Sciatic nerve (tissue), 2 donors: ENCODE measurements at regions not wholly inside any gene's neighbourhood (a gene's known extent, or its start where the extent isn't known, plus 50 kb on each side); places are given as distances from the start of the nearest gene placed in this dataset.

Source experiments
- ATAC-seq: fragments of 200-7000 bp; cut with Tn5 transposase; one replicate; pipeline ENCODE4 v1.9.1; 2020; ENCODE audit warnings: mild to moderate bottlenecking, moderate library complexity
- DNase-seq: peaks from one replicate; pipeline ENCODE4 v3.0.0-alpha.2; 2020; ENCODE audit warnings: low spot score
- intact Hi-C: fragments of 100-400 bp; cut with DNase I; formaldehyde crosslinking; loops from one replicate; pipeline ENCODE4 v1.14.2; 2022
- donor health status: DM: no; HTN: no; CAD: no.
- donor health status: DM: no; HTN: no; CAD: no.

DNA sequence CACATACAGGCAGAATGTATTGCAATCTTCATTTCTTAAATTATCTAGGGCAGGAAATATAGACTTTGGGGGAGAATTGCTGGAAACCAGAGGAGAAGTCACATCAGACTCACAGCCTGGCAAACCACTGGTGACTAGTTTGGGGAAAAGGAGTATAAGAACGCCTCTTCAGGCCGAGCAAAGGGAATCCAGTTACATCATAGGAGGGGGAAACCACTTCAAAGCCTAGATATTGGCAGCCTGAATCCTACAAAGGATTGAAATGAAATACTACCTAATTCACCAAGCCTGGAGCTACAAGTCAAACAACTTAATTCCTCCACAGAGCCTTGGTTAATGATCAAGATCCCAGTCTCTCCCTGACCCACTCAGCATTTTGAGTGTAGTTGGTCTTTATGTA is 121.7 kb downstream of the SLC30A10 start:
- no peak for DNase-seq
- intact Hi-C loops = no loop called here
- ATAC-seq = no peak

DNA sequence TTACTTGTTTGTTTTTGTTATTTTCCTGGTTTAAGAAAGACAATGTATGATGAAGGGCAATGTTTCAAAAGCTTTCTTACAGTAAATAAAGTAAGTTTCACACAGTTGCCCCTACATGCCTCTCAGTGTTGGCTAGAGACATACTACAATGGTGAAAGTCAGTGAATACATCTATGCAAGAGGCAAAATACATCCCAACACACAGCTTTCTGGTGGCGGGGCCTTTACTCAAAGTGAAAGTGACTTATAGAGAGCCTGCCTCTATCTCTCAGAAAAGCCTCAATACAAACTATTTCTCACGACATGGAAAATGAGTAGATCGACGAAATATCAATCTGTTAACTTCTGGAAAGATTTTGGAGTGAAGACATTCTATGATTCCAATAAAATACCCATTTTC is 122.3 kb downstream of the SLC30A10 start:
- ATAC-seq (no peak), DNase-seq (no peak)
- intact Hi-C loops = no loop called here

DNA sequence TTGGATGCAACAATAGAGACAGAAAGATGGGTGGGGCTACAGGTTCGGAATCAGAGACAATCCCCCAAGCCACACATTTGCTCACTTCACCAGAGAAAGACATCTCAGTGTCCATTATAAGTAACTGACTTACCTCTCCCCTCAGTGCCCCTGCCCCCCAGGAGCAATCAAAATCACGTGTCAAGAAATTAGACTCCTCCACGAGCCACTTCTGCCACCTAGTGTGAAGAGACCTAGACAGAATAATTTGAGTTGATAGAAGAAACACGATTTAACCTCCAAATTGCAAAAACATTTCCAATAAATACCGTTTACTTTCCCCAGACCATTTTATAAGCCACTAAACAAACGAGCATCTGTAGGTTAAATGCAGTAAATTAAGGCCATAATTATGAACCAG is 123.2 kb downstream of the SLC30A10 start:
- intact Hi-C loops = no loop called here
- ATAC-seq (no peak), DNase-seq (no peak)

DNA sequence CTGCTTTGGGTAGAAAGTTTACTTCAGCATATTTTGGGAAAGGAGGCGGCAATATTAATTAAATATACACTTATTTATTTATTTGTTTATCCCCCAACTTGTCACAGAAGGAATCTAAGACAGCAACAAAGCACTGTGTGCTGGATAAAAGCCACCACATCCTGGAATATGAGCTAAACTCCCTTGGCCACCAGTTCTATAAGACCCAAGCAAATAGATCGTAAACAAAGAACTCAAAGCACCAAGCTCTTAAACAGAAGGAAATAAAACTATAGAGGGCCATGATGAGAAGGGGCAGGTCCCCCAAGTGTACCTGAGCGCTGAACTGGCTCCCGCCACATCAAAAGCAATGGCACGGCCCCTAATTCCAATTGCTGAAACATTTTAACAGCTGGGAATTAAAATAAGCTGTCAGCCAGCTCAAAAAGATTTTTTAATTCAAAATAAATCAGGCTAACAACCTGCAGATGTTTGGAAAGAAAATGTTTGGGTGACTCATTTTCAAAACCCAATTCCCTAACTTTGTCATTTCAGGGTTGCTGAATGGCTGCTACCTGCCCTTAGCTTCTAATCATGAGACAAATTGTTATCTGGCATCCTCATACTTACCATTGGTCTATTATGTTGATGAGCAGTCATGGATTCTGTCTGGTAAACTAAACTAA is 127.1 kb downstream of the SLC30A10 start:
- DNase-seq (no peak), ATAC-seq (no peak)
- intact Hi-C loops = no loop called here

DNA sequence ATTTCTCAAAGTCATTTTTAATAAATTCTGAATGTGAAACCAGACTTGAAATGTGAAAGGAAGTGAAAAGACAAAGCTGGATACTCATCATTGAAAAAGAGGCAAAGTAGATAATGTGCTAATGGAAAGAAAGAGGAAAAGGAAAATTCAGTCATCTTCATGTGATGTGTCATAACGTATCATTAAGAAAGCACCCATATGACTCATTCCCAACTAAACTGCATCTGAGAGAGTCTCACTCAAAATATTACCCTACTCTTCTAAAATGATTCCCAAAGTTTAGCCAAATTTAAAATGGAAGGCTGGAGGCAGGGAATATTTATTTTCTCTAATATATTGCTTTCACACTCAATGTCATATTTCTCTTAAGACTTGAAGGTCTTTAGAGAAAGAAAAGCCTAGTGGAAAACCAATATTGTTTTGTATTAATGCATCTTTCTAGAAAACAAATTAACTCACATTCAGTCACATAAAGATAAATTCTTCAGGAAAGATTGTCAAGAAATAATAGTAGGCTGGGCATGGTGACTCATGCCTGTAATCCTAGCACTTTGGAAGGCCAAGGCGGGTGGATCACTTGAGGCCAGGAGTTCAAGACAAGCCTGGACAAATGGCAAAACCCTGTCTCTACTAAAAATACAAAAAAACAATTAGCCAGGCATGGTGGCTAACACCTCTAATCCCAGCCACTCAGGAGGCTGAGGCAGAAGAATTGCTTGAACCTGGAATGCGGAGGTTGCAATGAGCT is 129.9 kb downstream of the SLC30A10 start:
- DNase-seq (no peak), ATAC-seq (no peak)
- intact Hi-C loops = no loop called here

DNA sequence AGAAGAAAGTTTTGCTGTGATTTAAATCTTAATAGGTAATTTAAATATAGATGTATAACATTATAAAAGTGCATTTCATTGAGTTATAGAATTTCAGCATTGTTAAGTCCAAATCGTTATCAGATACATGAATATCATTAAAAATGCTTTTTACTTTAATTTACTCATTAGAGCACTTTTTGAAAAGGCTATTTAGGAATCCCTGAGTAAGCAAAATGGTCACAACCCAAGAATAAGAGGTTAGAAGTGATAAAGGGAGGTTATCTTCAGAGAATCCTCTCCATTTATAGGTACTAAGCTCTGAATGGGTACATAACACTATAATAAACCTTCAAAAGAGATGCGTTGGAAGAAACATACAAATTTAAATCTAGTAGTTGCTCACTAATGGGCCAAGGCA is 130.7 kb downstream of the SLC30A10 start:
- intact Hi-C loops = no loop called here
- ATAC-seq = no peak
- DNase-seq = no peak

DNA sequence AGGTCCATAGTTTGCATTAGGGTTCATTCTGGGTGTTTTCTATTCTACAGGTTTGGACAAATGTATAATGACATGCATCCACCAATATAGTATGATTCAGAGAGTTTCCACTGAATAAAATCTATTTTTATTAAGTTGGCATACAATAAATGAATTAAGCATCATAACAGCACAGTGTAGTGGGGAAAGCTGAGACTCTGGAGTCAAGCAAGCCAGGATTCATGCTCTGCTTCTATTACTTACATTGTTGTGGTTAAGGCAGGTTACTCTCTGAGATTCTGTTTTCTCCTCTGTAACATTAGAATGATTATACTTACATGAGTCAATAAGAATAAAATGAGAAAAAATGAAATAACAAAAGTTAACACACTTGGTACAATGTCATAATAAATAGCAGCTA is 131.3 kb downstream of the SLC30A10 start:
- no peak for ATAC-seq

DNA sequence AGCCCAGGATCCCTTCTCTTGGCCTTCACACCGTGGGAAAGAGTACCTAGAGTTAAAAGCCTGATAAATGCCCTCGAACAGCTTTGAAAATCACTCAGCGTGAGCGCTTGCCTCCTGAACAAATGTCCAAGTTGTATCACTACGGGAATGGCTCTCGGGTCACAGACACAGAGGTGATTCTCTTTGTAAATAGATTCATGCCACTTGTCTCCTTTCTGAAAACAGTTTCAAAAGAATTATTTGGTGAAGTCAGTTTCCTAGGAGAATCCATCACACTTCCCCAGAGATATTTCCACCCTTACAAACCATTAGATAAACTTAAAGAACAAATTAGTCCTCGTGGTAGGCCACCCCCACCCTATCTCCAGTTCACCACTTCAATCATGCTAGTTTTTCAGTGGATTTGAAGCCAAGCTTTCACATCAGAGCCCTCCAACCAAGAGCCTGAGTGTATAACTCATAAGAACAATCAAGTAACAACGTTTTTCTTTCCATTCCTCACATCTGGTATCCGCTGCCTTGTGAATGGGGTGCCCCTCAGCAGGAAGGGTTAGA is 132.9 kb downstream of the SLC30A10 start:
- DNase-seq = no peak
- intact Hi-C loops = no loop called here
- ATAC-seq = no peak

More for the DNA sequence above, 131.3 kb downstream of the SLC30A10 start:
- DNase-seq = no peak
- intact Hi-C loops = no loop called here

DNA sequence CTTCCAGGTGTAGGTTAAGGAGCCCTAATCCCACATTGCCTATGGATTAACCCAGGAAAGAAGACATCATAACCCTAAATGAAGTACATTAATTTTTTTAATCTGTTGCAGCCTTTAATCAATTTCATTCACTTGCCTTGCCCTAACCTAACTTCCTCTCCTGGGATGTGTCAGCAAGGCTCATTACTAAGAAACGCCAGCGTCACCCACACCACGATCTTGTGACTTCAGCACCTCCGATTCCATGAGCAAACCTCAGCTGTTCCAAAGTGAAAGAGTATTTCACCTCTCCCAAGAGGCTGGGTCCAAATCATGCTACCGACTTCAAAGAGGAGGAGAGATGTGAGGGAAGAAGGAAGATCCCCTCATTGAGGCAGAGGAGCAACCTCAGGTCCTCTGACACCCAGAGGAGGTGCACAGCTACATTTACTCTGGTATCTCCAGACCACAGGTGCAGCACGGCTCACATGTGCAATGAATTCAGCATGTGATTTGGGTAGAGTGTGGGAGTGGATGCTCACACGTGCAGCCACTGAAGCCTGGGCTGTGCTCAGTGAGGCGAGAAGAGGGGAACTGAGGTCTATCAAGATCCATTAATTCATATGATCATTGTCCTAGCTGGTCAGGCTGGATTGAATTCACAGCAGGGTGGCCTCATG is 134.1 kb downstream of the SLC30A10 start:
- ATAC-seq (no peak), DNase-seq (no peak)
- intact Hi-C loops = no loop called here

DNA sequence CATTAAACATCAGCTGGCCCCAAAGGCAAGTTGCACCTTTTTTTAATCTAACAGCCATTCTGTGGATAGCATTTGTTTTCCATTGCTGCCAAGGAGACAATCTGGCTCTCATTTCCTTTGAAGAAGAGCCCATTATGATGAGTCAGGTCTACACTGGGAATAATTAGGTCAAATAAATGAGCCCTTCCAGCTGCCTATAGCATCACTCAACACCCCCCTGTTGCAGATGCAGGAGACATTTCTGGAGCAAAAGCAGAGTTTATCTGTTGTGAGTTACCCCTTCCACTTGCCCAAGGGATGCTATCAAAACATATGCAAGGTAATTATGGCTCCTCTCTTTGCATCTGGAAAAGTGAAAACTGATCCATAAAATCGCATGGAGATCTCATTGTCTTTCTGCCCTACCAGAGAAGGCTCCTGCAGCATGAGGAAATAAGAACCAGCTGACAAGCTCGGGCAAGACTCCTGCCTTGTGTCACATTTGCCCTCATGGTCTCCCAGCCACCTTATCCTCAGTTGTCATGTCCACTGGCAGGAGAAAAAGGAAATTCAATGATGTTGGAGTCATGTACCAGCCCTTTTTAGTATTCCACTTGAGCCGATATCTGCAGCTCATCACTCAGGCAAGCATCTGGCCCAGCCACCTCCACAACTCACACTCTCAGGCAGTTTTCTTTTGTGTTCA is 135.9 kb downstream of the SLC30A10 start:
- intact Hi-C loops = no loop called here
- ATAC-seq (peak; percentile 68), DNase-seq (no peak)

DNA sequence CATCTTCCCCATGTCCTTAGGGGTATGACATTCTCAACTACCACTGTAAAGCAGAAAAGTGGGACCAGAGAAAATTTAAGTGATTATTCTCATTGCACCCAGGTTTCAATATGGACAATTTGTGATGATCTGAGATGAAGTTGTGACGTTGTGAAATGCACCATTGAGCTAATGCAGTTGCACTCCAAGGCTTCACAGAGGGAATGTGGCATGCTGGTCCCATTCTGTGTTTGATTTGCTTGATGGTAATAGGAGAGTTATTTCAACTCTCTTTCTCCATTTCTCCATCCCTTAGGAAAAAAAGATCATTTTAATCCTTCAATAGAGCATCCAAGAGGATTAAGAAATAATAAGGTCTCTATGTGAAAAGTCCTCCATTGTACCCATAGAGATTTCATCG is 136.6 kb downstream of the SLC30A10 start:
- intact Hi-C loops = no loop called here
- ATAC-seq = no peak

DNA sequence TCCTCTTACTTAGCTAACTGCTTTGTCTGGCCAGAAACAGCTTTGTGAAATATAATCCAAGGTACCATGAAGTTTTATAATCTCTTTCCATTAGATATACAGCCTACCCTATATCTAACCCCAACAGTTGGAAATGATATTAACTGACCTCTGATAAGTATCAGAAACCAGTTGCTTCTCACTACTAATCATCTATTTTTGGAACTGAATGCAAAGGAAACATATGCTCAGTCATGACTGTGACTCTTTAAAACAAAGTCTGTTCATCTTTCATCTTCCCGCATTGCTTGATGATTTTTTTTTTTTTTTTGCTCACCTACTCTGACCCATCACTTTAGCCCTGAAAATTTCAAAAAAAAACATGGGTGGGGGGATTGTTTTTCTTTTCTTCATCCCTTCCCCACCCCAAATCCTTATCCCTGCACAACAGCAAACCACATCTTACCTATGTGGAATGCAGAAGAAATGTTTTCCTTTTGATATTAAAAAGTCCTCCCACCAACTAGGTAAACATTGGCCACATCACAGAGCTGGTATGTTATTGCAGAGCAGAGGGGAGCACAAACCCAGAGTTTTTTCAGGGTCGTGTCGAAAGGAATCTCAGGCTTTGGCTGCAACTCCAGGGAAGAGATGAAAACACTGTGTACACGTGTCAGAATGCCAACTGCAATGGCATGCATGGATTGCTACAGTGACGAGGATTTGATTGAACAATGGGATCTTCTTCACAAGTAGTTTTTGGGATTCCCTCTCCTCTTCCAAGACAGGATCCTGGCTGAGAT is 137.3 kb downstream of the SLC30A10 start:
- DNase-seq (no peak), ATAC-seq (no peak)
- intact Hi-C loops = no loop called here

More for the DNA sequence above, 136.6 kb downstream of the SLC30A10 start:
- no peak for DNase-seq

DNA sequence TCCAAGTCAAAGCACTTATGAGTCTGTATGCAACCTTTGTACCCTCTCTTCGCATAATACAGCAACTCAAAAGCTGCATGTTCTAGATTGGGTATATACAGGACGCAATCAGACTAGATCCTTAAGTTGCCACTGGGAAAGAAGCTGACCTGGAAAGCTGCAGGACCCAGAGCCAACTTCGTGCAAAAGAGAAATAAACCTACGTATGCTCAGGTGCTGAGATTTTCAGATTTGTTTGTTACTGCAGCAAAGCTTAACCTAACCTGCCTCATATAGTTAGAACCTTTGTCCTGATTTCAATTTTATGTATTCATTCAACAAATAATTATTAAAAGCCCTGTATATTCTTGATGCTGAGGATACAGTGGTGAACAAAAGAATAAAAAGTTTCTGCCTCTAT is 139.7 kb downstream of the SLC30A10 start:
- ATAC-seq = no peak
- intact Hi-C loops = no loop called here
- no peak for DNase-seq

DNA sequence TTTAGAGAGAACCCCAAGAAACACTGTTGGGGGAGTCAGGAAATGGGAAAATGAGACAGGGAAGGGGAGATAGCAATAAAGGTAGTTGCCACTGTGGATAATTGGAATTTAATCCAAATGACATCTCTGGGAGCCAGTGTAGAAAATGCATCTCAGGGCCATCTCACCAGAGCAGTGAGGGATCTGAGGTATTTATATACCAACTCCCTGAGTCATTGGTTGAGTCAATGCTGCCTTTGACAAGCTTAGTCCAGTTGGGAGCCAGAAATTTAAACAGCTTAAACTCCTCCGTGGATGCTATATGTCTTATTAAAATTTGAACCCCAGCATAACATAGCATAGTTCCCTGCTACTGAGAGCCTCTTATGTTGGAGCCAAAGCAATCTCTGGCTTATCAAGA is 140.3 kb downstream of the SLC30A10 start:
- no peak for DNase-seq
- intact Hi-C loops = no loop called here
- no peak for ATAC-seq

DNA sequence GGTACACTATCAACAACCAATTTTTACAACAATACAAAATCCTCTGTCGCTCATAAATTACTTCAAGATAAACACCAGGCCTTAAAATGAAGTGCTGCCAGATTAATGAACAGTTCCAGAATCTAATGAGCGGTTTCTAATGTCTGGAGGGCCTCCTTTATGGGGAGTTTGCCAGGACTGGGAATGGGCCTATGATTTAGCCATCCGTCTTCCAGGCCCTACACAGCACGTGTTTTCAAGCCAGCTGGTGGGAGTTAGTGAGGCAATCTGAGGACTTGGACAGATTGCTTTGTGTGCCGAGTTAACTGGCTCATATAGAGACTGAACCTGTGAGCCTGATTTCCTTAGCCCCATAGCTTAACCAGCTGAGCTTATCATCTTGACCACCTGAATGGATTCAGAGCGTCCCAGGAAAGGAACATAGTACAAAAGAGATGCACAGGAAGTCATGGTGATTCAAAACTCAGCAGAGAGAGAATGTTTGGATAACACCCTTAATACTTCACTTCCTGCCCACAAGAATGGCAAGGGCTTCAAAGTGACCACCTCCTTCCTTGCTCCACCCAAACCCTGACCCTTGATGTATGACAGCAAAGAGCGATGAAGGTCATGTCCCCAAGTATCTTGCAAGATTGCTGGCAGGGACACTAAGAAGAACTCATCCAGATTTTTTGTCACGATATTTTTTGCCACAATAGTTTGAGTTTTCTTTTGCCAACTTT is 143.5 kb downstream of the SLC30A10 start:
- DNase-seq (no peak), ATAC-seq (no peak)
- intact Hi-C loops = no loop called here

DNA sequence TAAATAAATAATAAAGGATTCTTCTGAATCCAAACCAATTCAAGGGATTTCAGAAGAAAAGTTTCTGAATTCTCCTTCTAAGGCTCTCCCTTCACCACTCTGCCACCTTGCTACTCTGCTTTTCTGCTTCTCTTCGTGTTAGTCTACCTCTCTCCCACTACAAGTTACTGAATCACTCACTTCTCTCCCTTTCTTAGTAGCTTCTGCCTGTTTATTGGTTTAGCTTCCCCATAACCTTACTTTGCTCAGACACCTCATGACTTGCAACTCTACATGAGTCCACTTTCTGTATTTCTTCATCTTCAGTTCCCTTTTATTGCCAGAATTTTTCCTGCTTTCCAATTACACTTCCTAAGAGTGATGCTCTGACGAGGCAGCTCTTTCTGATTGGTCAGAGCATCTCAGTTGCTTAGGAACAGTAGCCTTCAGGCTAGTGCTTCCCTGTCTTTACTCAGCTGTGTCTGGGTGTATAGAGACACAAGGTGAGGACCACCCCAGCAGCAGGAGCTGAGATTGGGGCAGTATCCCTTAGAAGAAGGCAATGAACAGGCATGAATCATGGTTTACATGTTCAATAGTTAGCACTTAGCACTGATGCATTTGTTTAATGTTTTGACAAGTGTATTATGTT is 144.6 kb downstream of the SLC30A10 start:
- intact Hi-C loops = no loop called here
- DNase-seq = no peak
- no peak for ATAC-seq

DNA sequence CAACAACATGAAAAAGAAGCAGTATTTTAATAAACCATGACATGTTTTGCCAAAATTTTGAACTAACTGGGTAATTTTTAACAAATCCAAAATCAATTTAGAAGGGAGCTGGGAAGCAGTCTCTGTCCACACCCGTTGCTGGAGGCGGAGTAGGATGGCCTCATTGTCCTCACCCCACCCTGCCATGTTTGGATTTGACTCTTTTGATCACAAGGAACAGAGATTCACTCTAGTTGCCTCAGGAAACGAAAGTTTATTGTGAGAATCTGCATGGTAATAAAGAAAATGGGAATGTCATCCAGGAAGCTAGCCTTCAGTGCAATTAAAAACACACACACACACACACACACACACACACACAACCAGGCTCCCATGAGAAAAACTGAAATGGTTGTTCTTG is 145.4 kb downstream of the SLC30A10 start:
- DNase-seq (no peak), ATAC-seq (no peak)
- intact Hi-C loops = no loop called here

DNA sequence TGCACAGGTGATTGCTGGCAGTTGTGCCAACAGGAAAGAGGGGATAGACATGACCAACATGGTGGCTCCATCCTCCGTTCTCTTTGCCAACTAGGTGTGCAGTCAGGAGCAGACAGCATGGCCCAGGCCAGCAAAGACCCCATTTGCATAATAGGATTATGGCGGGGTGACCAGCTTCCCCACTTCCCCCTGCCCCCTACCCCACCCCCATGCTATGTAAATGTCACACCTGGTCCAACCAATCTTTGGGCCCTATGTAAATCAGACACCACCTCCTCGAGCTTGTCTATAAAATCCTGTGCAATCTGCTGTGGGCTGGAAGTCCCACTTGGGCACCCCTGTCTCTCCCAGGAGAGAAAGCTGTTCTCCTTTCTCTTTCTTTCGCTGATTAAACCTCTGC is 146.0 kb downstream of the SLC30A10 start:
- intact Hi-C loops = no loop called here
- no peak for DNase-seq
- ATAC-seq = no peak
